ENCODE measurements at regions not wholly inside any gene's neighbourhood (a gene's known extent, or its start where the extent isn't known, plus 50 kb on each side); places are given as distances from the start of the nearest gene placed in this dataset.

DNA sequence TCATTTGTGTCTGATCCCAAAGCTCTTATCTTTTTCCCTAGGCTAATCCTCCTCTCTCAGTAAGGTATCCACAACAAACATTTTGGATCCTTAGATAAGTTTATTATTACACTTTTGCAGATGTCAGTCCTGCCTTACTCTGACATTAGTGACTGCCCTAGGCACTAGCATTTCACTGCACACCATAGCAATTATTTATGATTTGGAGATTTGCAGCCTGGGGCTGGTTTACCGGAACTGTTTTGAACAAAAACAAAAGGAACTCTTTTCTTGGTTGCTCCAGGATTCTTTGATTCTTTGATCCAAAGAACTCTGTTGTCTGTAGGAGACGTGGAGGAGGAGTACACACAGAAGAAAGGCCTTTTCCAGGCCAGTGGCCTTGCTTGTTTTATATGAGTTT, 80.4 kb downstream of the EDNRB start:
- H3K36me3 ChIP-seq = no peaks in the 10 kb centered on the region
- H3K27me3 ChIP-seq = no peaks in the 10 kb centered on the region
- H3K27ac ChIP-seq = no peak overlapping the region
- H3K4me1 ChIP-seq = no peaks in the 10 kb centered on the region
- no peak overlapping the region for H3K4me3 ChIP-seq
- no peaks in the 10 kb centered on the region for H3K9me3 ChIP-seq
- DNase-seq = no peak
- intact Hi-C loops (cut with DNase I) = no loop called here
- 51 to 68% methylated on average over 2 of the region's 2 CpGs for WGBS, 2 donors
- TF ChIP-seq, protein P1, sequence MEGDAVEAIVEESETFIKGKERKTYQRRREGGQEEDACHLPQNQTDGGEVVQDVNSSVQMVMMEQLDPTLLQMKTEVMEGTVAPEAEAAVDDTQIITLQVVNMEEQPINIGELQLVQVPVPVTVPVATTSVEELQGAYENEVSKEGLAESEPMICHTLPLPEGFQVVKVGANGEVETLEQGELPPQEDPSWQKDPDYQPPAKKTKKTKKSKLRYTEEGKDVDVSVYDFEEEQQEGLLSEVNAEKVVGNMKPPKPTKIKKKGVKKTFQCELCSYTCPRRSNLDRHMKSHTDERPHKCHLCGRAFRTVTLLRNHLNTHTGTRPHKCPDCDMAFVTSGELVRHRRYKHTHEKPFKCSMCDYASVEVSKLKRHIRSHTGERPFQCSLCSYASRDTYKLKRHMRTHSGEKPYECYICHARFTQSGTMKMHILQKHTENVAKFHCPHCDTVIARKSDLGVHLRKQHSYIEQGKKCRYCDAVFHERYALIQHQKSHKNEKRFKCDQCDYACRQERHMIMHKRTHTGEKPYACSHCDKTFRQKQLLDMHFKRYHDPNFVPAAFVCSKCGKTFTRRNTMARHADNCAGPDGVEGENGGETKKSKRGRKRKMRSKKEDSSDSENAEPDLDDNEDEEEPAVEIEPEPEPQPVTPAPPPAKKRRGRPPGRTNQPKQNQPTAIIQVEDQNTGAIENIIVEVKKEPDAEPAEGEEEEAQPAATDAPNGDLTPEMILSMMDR (IDR thresholded peaks at IDR 0.05) = no peak
- no peak for TF ChIP-seq POLR2A (IDR thresholded peaks at IDR 0.05)

DNA sequence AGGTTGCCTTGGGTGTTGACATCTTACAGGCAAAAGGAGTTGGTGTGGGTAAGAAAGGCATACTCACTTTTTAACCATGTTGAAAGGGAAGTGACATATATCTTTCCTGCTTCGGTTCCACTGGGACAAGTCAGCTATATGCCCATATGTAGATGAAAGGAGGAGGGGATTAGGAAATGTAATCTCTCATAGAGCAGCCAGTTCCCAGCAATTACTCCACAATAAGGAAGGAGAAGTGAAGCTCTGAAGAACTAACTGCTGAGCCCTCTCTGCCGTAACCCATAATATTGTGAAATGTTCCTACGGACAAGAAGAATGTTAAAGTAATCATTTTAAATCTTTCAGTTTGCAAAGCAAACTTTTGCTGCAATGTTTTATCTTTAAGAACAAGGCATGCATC, 82.2 kb downstream of the EDNRB start:
- no peak overlapping the region for H3K4me3 ChIP-seq
- WGBS, 2 donors = 51 to 55% methylated on average over 3 of the region's 3 CpGs
- no peak for TF ChIP-seq POLR2A (IDR thresholded peaks at IDR 0.05)
- TF ChIP-seq, protein P1 (IDR thresholded peaks at IDR 0.05) = no peak
- no peaks in the 10 kb centered on the region for H3K27me3 ChIP-seq
- H3K36me3 ChIP-seq = no peaks in the 10 kb centered on the region
- intact Hi-C loops (cut with DNase I) = no loop called here
- H3K9me3 ChIP-seq = no peaks in the 10 kb centered on the region
- H3K4me1 ChIP-seq = no peaks in the 10 kb centered on the region
- H3K27ac ChIP-seq = no peak overlapping the region
- DNase-seq = no peak

DNA sequence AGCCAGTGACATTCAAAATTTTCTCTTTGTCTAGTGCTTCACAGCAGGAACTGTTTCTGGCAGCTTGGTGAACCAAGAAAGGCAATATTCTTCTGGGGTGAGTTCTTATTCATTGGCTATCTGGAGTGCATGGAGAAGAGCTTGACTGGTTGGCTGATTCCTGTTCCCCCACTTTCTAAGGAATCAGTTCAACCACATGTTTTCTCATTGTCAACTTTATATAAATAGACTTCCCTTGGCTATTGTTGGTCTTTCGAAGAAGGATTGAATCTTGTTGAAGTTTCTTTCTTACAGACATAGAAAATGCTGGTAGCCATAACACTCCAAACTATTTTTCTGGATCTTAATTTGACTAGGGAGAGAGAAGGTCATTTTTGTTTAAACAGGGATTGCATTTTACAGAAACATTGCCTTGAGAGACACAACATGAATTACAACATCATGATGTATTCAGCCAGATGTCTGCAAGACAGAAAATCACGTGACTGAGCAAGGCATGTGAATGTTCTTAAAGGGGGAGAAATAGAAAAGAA, 85.2 kb downstream of the EDNRB start:
- 11 to 31% methylated on average over 2 of the region's 2 CpGs for WGBS, 2 donors

DNA sequence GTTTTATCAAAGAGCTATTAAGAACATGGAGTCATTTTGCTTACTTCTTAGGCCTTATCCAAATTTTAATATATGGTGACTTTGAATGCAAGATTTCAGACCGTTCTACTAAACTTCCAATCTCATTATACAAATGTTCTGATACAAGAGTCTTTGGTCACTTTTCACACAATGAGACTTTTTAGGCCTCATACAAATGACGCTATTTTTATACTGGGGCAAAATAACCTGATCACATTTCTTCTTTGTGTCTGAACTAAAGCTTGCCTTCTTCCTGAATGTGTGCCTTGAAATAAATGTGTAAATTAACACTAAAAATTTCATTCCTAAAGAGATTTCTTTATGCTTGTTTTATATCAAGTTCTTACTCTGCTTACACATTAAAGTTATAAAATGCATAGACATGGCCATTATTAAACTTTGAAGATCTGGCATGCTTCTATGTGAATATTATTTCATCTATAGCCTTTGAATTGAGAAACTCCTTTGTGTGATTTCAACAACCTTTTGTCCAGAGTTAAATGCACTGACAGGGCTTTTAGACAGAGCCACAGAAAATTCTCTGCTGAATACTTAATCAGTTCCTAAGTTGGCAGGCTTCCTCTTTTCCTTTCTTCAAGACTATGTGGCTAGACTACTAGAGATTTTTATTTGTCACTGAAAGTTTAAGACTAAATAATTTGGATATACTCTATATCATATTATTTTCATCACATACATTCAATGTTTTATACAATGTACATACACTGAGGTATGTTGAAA, 86.1 kb downstream of the EDNRB start:
- Histone ChIP-seq H3K27me3 (no peaks in the 10 kb centered on the region), H3K36me3 (no peaks in the 10 kb centered on the region), H3K27ac (no peak overlapping the region), H3K4me1 (no peaks in the 10 kb centered on the region), H3K9me3 (no peaks in the 10 kb centered on the region), H3K4me3 (no peak overlapping the region)
- 61 to 83% methylated on average over 2 of the region's 2 CpGs for WGBS, 2 donors
- DNase-seq = no peak
- intact Hi-C loops (cut with DNase I) = no loop called here
- TF ChIP-seq POLR2A (IDR thresholded peaks at IDR 0.05) = no peak
- TF ChIP-seq, protein P1 (IDR thresholded peaks at IDR 0.05) = no peak

More for the DNA sequence above, 85.2 kb downstream of the EDNRB start:
- Histone ChIP-seq H3K27me3 (no peaks in the 10 kb centered on the region), H3K9me3 (no peaks in the 10 kb centered on the region), H3K27ac (peak overlapping the region in 2 of 4 donors; percentile 26 to 72), H3K36me3 (no peaks in the 10 kb centered on the region), H3K4me1 (no peaks in the 10 kb centered on the region), H3K4me3 (no peak overlapping the region)
- DNase-seq = no peak
- intact Hi-C loops (cut with DNase I) = no loop called here
- TF ChIP-seq POLR2A (IDR thresholded peaks at IDR 0.05) = no peak

DNA sequence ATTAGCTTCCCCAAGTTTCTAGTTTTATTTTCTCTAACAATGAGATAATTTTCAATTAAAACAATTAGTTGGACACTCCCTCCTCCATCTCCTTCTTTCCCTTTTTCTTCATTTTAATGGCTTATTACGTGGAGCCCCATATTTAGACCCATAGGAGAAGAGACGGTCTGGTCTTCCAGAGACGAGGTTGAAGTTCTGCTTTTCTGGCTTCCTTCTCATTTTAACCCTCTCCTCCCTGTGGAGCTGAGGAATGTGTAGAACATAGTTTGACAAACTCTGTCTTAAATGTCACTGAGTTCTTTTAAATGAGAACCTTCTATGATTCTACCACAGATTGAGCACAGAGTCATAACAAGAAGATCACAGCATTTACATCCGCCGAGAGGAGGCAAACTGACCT, 86.8 kb downstream of the EDNRB start:
- Histone ChIP-seq H3K9me3 (no peaks in the 10 kb centered on the region), H3K36me3 (no peaks in the 10 kb centered on the region), H3K4me1 (no peaks in the 10 kb centered on the region), H3K27ac (no peak overlapping the region), H3K4me3 (no peak overlapping the region), H3K27me3 (no peaks in the 10 kb centered on the region)
- 60 to 72% methylated on average over 5 of the region's 5 CpGs for WGBS, 2 donors
- DNase-seq = no peak
- no peak for TF ChIP-seq POLR2A (IDR thresholded peaks at IDR 0.05)
- TF ChIP-seq, protein P1 (IDR thresholded peaks at IDR 0.05) = no peak
- intact Hi-C loops (cut with DNase I) = no loop called here

Measured in esophagus squamous epithelium (tissue), 5 donors.